Aorta (tissue), 5 donors: ENCODE measurements at regions not wholly inside any gene's neighbourhood (a gene's known extent, or its start where the extent isn't known, plus 50 kb on each side); places are given as distances from the start of the nearest gene placed in this dataset.

Source experiments
- ATAC-seq: fragments of 200-7000 bp; cut with Tn5 transposase; one replicate; pipeline ENCODE4 v1.9.1; 2022; ENCODE audit warnings: moderate library complexity; ENCODE audit not compliant: low FRiP score
- DNase-seq, 2 donors: peaks; one replicate each; pipeline ENCODE4 v3.0.0-alpha.2; 2020
- H3K27ac ChIP-seq, 2 donors: one replicate each; pipeline ENCODE4 v1.5.1; 2013; ENCODE audit warnings: low read length in 2 of 2, mild to moderate bottlenecking in 2 of 2, moderate library complexity in 2 of 2, control low read depth in 1 of 2, inconsistent platforms in 1 of 2, low read depth in 1 of 2
- H3K27me3 ChIP-seq, 2 donors: one replicate each; pipeline ENCODE4 v1.6.1; 2013; ENCODE audit warnings: control low read depth in 1 of 2, low read length in 1 of 2, mild to moderate bottlenecking in 1 of 2, moderate library complexity in 1 of 2; ENCODE audit not compliant: insufficient read depth in 2 of 2, control insufficient read depth in 1 of 2
- H3K36me3 ChIP-seq, 2 donors: one replicate each; pipeline ENCODE4 v1.6.1; 2013; ENCODE audit warnings: control low read depth in 1 of 2, low read length in 1 of 2, mild to moderate bottlenecking in 1 of 2; ENCODE audit not compliant: insufficient read depth in 2 of 2, control insufficient read depth in 1 of 2
- H3K4me1 ChIP-seq, 2 donors: one replicate each; pipeline ENCODE4 v1.6.1; 2013; ENCODE audit warnings: low read length in 2 of 2, control low read depth in 1 of 2, mild to moderate bottlenecking in 1 of 2, moderate library complexity in 1 of 2; ENCODE audit not compliant: insufficient read depth in 2 of 2, control insufficient read depth in 1 of 2
- H3K4me3 ChIP-seq, 2 donors: one replicate each; pipeline ENCODE4 v1.5.1; 2013; ENCODE audit warnings: low read length in 2 of 2, control low read depth in 1 of 2, mild to moderate bottlenecking in 1 of 2
- H3K9me3 ChIP-seq: one replicate; pipeline ENCODE4 v1.6.1; 2013; ENCODE audit warnings: mild to moderate bottlenecking, low read length; ENCODE audit not compliant: control insufficient read depth
- WGBS, 2 donors: extraction: QIAGEN DNeasy Blood & Tissue Kit; methylation state at CpG; one replicate each; pipeline ENCODE4 v1.1.7; 2013; 5-methylcytosine and 5-hydroxymethylcytosine counted together
- intact Hi-C, 2 donors: fragments of 100-400 bp; cut with DNase I; formaldehyde crosslinking; loops; one replicate each; pipeline versions ENCODE4 v1.14.2 to v1.15.0; 2022
- donor health status: healthy with polysubstance abuse.
- donor health status: Bipolar disorder and iron deficiency.
- donor health status: DM: no; HTN: no; CAD: no.
- donor health status: DM: no; HTN: no; CAD: no.
- donor health status: DM: yes; HTN: yes; CAD: no.

DNA sequence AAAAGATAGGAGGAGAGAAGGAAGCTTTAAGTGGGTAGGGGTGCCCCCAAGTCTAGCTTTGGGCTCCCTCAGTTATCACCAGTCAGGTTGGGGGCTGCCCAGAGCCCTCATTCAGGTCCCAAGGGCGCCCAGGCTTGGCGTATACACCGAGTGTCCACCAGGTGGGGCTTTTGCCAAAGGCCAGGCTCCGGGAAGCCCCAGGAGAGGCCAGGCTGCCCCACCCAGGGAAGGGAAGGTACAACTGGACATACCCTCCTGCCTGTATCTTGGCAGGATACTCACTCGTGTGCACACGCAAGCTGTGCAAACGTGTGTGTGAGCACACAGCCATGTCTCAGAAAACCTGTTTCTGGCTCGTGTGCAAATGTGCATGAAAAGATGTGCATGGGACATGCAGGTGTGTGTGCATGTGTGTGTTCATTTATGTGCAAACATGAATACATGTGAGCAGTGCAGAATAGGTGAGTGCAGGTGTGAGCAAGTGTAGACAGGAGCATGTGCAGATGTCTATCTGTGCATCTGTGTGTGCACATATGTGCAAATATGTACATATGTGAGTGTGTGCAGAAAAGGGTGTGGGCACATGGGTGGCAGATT lies 103.9 kb upstream of the MYL2 start:
- DNase-seq (peak in 1 of 2 donors; percentile 63), ATAC-seq (no peak)
- Histone ChIP-seq H3K4me1 (no peaks in the 10 kb centered on the region), H3K4me3 (no peak overlapping the region), H3K27ac (no peak overlapping the region), H3K9me3 (no peaks in the 10 kb centered on the region), H3K27me3 (no peaks in the 10 kb centered on the region), H3K36me3 (no peaks in the 10 kb centered on the region)
- 4 to 5% methylated on average over 8 of the region's 8 CpGs for WGBS, 2 donors
- intact Hi-C loops, result loop anchor here in 1 of 2 donors (10.0 kb wide), 1 partner anchor 290 kb away; no protein-coding TSS in a partner anchor

DNA sequence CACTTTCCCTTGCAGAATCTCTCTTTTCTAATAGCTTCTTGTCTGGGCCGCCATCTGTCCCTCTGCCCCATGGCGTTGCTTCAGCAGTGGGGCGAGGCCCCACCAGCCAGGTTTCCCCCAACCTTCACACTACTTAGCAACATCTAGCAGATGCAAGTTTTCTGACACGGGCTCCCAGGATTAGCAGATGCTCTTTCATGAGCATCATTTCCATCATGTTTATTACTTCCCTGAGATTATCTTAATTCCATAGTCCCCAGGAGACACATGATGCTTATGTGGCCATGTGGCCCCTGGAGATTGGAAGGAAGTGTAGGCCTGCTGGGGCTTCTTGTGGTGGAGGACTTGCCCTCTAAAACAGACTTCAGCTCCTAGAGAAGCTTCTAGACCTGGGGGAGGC lies 102.0 kb upstream of the MYL2 start:
- Histone ChIP-seq H3K27ac (no peak overlapping the region), H3K4me1 (no peaks in the 10 kb centered on the region), H3K27me3 (no peaks in the 10 kb centered on the region), H3K9me3 (no peaks in the 10 kb centered on the region), H3K4me3 (no peak overlapping the region), H3K36me3 (no peaks in the 10 kb centered on the region)
- DNase-seq (no peak), ATAC-seq (no peak)
- intact Hi-C loops, result loop anchor here in 1 of 2 donors (10.0 kb wide), 1 partner anchor 292 kb away; no protein-coding TSS in a partner anchor
- WGBS, 2 donors, result 83 to 90% methylated on average over 4 of the region's 4 CpGs

DNA sequence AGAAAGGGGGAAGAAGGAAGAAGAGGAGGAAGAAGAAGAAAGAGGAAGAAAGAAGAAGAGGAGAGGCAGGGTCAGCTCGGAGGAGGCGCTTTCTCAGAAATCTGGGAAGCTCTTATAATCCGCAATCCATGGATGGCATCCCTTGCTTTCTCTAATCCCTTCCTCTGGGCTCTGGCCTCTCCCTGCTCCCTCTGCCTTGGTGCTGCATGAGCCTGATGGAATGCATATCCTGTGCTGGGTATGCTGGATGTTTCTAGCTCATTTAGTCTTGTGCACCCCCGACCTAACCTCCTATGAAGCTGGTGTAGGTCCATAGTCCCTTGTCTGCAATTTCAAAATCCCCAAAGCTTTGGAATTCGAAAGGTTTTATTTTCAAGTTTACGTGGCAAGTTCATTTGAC lies 94.2 kb upstream of the MYL2 start:
- ATAC-seq, result no peak

DNA sequence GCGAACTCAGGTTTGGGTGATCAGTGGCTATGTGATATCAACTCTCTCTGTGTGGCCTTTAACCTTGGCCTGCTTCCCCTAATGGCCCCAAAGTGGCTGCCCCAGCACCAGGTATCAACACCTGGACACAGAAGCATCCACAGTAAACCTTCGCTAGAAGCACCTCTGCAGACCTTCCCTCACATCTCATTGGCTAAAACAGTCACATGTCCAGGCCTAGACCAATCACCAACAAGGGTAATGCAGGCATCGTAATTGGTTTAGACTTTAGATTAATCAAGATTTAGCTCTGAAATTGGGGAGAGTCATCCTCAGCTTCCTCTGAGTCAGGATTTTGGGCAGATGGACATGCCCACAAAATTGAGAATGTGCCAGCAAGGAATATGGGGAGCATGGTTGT lies 92.5 kb upstream of the MYL2 start:
- intact Hi-C loops, result no loop called here
- Histone ChIP-seq H3K27ac (no peak overlapping the region), H3K9me3 (no peaks in the 10 kb centered on the region), H3K4me3 (no peak overlapping the region), H3K4me1 (no peaks in the 10 kb centered on the region), H3K36me3 (no peaks in the 10 kb centered on the region), H3K27me3 (peaks cover 0 to 5% of the 10 kb centered on the region in 2 donors)
- no peak for ATAC-seq
- no peak for DNase-seq
- WGBS, 2 donors, result 83% methylated on average over 3 of the region's 3 CpGs

More for the DNA sequence above, 94.2 kb upstream of the MYL2 start:
- Histone ChIP-seq H3K4me1 (no peaks in the 10 kb centered on the region), H3K36me3 (no peaks in the 10 kb centered on the region), H3K9me3 (no peaks in the 10 kb centered on the region), H3K27me3 (peaks cover 0 to 5% of the 10 kb centered on the region in 2 donors), H3K4me3 (no peak overlapping the region), H3K27ac (no peak overlapping the region)
- intact Hi-C loops, result no loop called here
- DNase-seq, result no peak
- 73 to 75% methylated on average over 6 of the region's 6 CpGs for WGBS, 2 donors

DNA sequence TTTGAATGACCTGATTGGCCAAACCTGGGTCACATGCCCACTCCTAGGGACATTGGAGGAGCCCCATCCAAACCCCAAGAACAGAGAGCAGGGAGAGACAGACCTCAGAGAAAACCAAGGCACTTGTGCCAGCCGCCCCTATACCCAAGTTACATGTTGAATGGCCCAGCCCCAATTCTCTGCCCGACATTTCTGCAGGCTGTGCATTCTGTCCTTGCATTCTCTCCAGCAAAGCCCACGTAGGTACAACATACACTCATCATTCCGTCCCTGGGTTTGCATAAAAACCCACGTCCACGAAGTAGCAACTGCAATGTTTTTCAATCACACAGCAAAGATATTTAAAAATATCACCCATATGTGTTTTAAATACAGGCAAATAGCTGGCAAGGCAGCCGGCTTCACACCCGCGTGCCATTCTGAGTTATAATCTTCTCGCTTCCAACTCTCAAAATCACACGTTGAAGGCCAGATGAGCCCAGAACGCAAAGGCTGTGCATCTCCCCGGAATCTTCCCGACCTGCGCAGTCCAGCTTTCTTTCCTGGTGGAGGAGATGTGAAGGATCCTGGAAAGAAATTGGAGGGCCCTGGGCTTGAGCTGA lies 91.7 kb upstream of the MYL2 start:
- intact Hi-C loops, result no loop called here
- DNase-seq (no peak), ATAC-seq (no peak)
- Histone ChIP-seq H3K27me3 (peaks cover 0 to 5% of the 10 kb centered on the region in 2 donors), H3K27ac (no peak overlapping the region), H3K4me1 (no peaks in the 10 kb centered on the region), H3K36me3 (no peaks in the 10 kb centered on the region), H3K4me3 (no peak overlapping the region), H3K9me3 (no peaks in the 10 kb centered on the region)
- 84 to 87% methylated on average over 15 of the region's 15 CpGs for WGBS, 2 donors

DNA sequence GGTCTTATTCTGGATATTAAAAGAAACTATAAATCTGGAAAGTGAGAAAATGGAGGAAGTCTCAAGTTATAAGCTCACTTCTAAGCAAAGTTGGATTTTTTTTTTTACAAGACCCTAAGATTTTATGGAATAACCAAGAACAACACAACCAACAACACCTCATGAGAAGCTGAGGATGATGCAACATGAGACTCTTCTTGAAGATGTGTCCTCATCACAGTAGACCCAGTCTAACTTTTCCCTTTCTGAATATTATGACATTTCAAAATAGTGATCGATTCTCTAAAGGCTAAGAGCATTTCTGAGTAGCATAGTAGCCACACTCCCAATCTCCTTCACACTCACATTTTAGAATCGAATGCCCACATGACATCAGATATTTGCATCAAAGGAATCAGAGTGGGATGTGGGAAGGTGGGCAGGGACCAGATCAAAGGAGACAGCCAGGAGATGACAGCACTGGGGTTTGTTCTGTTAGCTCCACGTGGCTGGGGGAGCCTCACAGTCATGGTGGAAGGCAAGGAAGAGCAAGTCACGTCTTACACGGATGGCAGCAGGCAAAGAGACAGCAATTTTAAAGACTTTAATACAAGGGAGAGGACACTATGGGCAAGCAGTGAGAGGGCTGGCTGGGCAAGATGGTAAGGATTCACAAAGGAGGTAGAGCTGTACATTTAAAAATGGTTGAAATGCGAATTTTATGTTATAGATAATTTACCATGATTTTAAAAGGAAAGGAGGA lies 90.7 kb upstream of the MYL2 start:
- H3K27me3 ChIP-seq, result peaks cover 0 to 5% of the 10 kb centered on the region in 2 donors
- H3K4me1 ChIP-seq, result no peaks in the 10 kb centered on the region

DNA sequence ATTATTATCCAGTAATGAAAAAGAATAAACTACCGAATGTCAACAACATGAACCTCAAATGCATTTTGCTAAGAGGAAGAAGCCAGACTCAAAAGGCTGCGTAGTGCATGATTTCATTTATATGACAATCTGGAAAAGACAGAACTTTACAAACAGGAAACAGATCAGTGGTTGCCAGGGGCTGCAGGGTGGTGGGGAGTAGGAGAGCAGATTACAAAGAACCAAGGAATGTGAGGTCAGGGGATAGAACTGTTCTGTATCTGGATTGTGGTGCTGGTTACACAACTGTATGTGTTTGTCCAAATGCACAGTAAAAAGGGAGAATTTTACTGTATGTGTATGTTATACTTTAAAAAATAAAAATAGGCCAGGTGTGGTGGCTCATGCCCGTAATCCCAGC lies 89.7 kb upstream of the MYL2 start:
- Histone ChIP-seq H3K36me3 (no peaks in the 10 kb centered on the region), H3K9me3 (no peaks in the 10 kb centered on the region), H3K27me3 (peaks cover 0 to 5% of the 10 kb centered on the region in 2 donors), H3K4me3 (no peak overlapping the region), H3K27ac (no peak overlapping the region), H3K4me1 (no peaks in the 10 kb centered on the region)
- ATAC-seq, result no peak
- intact Hi-C loops, result no loop called here
- no peak for DNase-seq
- 81 to 86% methylated on average over 3 of the region's 3 CpGs for WGBS, 2 donors

More for the DNA sequence above, 90.7 kb upstream of the MYL2 start:
- DNase-seq (no peak), ATAC-seq (no peak)
- Histone ChIP-seq H3K4me3 (no peak overlapping the region), H3K36me3 (no peaks in the 10 kb centered on the region), H3K27ac (no peak overlapping the region), H3K9me3 (no peaks in the 10 kb centered on the region)
- 79 to 84% methylated on average over 6 of the region's 6 CpGs for WGBS, 2 donors
- intact Hi-C loops, result no loop called here

DNA sequence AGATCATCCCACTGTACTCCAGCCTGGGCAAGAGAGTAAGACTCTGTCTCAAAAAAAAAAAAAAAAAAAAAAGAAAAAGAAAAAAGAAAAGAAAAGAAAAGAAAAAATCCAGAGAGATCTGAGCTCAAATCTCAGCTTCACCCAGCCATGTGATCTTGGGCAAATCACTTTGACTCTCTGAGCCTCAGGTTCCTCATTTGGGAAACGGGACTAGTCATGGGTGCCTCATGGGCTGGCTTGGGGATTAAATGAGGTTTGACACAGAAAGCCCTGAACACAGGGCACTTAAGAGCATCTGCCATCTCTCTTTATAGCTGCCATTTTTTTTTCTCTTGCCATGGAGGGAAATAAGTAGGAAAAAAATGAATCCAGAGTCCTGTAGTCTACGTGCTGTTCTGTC lies 86.2 kb upstream of the MYL2 start:
- intact Hi-C loops, result no loop called here
- ATAC-seq, result no peak

DNA sequence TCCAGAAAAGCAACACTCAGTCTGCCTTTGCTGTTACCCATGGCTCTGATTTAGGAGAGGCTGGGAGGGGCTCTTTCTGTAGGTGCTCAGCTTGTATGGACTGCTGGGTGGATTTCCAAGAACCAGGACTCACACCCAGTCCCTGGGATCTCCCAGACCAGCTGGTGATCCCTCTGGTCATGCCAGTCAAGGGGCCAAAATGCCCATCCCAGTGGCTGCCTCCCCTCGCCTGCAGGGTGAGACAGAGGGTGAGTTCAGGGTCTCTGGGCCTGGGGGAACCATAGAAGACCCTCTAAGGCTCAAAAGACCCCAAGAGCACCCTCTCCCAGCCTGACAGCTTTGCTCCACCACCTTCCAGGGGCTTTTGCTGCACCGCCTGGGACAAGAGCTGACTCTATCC lies 78.6 kb upstream of the MYL2 start:
- 77 to 91% methylated on average over 2 of the region's 2 CpGs for WGBS, 2 donors
- peaks cover 16% of the 10 kb centered on the region for H3K9me3 ChIP-seq
- H3K4me1 ChIP-seq, result no peaks in the 10 kb centered on the region
- H3K27ac ChIP-seq, result no peak overlapping the region
- intact Hi-C loops, result no loop called here
- H3K4me3 ChIP-seq, result no peak overlapping the region
- ATAC-seq, result no peak
- peaks cover 0 to 2% of the 10 kb centered on the region in 2 donors for H3K27me3 ChIP-seq
- no peak for DNase-seq
- H3K36me3 ChIP-seq, result no peaks in the 10 kb centered on the region

More for the DNA sequence above, 86.2 kb upstream of the MYL2 start:
- no peaks in the 10 kb centered on the region for H3K4me1 ChIP-seq
- DNase-seq, result no peak
- no peaks in the 10 kb centered on the region for H3K36me3 ChIP-seq
- 34 to 43% methylated on average over 2 of the region's 2 CpGs for WGBS, 2 donors
- no peaks in the 10 kb centered on the region for H3K27me3 ChIP-seq
- no peaks in the 10 kb centered on the region for H3K9me3 ChIP-seq
- no peak overlapping the region for H3K27ac ChIP-seq
- no peak overlapping the region for H3K4me3 ChIP-seq
